ENCODE measurements at regions not wholly inside any gene's neighbourhood (a gene's known extent, or its start where the extent isn't known, plus 50 kb on each side); places are given as distances from the start of the nearest gene placed in this dataset.
"Not testable (repeated sequence)": the region's sequence is repeated elsewhere in the genome, so short reads cannot be mapped to it uniquely, and the experiment has no call there.

GRCh38 chr12:83629931-83630330 lies 943.2 kb downstream of the TMTC2 start:
- intact Hi-C loops (cut with micrococcal nuclease) = no loop called here

DNA sequence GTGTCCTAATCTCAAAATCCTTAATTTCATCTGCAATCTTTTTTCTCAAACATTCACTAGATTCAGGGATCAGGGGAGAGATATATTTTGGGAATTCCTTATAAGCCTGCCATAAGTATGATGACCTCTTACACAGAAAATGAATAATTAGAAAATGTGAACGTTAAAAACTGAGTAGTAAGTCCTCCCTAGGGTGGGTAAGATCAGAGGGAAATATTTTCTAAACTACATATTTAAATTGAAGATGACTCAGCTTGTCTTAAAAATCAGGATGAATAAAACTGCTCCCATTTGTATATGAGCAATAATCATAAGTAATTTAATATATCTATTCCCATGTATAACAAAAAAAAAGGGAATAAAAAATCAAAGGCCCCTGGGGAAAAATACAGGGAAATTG lies 935.5 kb downstream of the TMTC2 start:
- intact Hi-C loops (cut with micrococcal nuclease) = no loop called here

GRCh38 chr12:83619973-83620372 lies 933.3 kb downstream of the TMTC2 start:
- intact Hi-C loops (cut with micrococcal nuclease) = no loop called here

- intact Hi-C loops (cut with micrococcal nuclease) = no loop called here
Measured at GRCh38 chr12:83615152-83615551, 928.4 kb downstream of the TMTC2 start.

- intact Hi-C loops (cut with micrococcal nuclease) = no loop called here
Measured at GRCh38 chr12:83613586-83614110, 926.9 kb downstream of the TMTC2 start.

- intact Hi-C loops (cut with micrococcal nuclease) = no loop called here
Measured at GRCh38 chr12:83603106-83603505, 916.4 kb downstream of the TMTC2 start.

DNA sequence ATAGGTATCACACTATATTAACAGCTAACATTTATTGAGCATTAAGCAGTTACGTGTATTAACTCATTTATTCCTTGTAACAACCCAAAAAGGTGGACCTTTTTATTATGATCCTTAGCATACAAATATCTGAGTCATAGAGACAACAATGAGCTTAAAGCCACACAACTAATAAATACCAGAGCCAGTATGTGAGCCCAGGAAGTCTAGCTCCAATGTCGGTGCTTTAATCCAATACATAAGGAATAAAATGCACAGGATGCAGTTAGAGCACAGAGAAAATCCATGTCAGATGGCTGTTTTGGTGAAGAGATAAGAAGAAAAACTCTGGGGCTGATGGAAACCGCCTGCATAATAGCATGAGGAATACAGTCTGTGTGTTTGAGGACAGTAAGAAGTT lies 888.6 kb downstream of the TMTC2 start:
- intact Hi-C loops (cut with micrococcal nuclease) = no loop called here

- intact Hi-C loops (cut with micrococcal nuclease) = no loop called here
Measured at GRCh38 chr12:83574142-83574541, 887.4 kb downstream of the TMTC2 start.

DNA sequence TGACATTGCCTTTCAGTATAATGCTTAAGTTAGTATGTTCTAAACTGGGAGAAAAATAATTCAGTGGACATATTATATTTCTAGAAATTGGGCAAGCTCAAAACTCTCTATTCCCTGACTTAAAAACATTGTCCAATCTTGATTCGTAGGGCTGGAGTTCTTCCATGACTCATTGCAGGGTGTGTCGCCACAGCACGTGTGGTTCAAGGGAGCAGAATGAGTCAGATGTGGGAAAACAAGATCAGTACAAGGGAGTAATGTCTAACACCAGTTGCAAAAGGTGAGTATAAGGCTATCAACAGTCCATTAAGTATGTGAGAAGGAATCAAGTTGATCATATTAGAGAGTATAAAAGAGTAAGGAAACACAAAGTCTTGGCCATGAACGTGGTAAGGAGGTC lies 887.0 kb downstream of the TMTC2 start:
- intact Hi-C loops (cut with micrococcal nuclease) = no loop called here

- intact Hi-C loops (cut with micrococcal nuclease) = no loop called here
Measured at GRCh38 chr12:83559650-83560049, 872.9 kb downstream of the TMTC2 start.

DNA sequence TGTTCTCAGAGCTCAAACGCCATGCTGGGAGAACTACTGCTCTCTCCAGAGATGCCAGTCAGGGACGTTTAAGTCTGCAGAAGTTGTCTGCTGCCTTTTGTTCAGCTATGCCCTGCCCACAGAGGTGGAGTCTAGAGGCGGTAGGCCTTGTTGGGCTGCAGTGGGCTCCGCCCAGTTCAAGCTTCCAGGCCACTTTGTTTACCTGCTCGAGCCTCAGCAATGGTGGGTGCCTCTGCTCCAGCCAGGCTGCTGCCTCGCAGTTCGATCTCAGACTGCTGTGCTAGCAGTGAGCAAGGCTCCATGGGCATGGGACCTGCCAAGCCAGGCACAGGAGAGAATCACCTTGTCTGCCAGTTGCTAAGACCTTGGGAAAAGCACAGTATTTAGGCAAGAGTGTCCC lies 869.3 kb downstream of the TMTC2 start:
- intact Hi-C loops (cut with micrococcal nuclease) = not testable (repeated sequence)

DNA sequence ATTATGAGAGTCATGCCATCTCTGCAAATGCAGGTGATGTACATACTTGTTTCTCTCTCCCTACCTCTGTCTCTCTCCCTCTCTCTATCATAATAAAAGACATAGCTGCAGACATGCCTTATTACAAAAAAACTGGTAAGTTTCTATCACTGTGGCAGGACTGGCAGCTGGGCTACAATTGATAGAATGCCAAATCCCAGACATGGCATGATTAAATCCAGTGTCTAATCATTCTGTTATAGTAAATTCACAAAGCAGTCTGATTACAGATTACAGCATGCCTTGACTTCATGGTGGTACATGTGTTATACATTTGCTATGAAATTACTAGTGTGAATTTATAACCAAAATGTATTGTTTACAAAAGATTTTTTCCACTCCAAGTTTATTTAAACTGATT lies 854.7 kb downstream of the TMTC2 start:
- intact Hi-C loops (cut with micrococcal nuclease) = no loop called here

GRCh38 chr12:83538361-83538965 lies 851.8 kb downstream of the TMTC2 start:
- intact Hi-C loops (cut with micrococcal nuclease) = no loop called here

DNA sequence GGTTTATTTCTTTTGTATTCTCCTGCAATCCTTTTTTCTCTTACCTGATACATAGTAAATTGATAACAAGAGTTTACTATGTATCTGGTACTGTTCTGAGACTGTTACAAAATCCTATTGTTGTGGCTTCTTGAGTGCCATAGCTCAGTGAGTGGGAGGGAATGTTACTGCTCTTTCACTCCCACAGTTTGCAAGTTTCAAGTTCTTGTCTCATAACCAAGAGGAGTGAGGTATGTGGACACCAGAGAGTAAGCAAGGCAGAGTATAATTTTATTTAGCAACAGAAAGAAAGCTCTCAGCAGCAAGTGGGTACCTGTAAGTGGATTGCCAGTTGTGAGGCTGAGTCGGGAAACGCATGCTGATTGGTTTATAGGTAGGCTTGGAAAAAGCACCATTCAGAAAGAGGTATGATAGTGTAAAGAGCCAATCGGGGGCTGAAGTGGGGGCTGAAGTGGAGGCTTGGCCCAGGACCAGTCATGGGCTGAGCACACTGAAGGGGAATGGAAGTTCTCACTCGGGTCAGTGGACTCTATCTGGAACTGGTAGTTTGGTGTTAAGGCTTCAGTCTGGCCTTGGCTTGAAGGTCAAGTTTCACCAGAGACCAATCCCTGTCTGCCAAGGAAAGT lies 850.8 kb downstream of the TMTC2 start:
- intact Hi-C loops (cut with micrococcal nuclease) = no loop called here

GRCh38 chr12:83536496-83536895 lies 849.8 kb downstream of the TMTC2 start:
- intact Hi-C loops (cut with micrococcal nuclease) = no loop called here

DNA sequence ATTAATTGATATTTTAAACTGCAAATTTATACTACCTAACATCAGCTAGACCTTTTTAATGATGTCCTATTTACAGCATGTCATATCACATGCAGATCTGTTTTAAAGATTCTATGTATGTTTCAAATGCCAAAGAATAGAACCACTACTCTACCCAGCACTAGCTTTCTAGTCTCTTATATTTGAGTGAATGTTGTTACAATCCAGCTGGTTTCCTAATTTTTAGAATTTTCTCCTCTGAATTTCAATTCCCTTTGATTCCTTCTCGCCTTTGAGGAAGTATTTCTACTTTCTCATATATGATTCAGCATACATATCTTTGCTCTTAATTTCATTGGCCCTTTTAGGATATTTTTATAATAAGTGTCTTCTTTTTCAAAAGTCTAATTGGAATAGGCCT lies 841.9 kb downstream of the TMTC2 start:
- intact Hi-C loops (cut with micrococcal nuclease) = no loop called here

GRCh38 chr12:83527810-83528209 lies 841.1 kb downstream of the TMTC2 start:
- intact Hi-C loops (cut with micrococcal nuclease) = no loop called here

- intact Hi-C loops (cut with micrococcal nuclease) = no loop called here
Measured at GRCh38 chr12:83515306-83516026, 828.8 kb downstream of the TMTC2 start.

- intact Hi-C loops (cut with micrococcal nuclease) = no loop called here
Measured at GRCh38 chr12:83514372-83514771, 827.7 kb downstream of the TMTC2 start.

- intact Hi-C loops (cut with micrococcal nuclease) = no loop called here
Measured at GRCh38 chr12:83506841-83507240, 820.1 kb downstream of the TMTC2 start.

GRCh38 chr12:83505586-83505985 lies 818.9 kb downstream of the TMTC2 start:
- intact Hi-C loops (cut with micrococcal nuclease) = no loop called here

DNA sequence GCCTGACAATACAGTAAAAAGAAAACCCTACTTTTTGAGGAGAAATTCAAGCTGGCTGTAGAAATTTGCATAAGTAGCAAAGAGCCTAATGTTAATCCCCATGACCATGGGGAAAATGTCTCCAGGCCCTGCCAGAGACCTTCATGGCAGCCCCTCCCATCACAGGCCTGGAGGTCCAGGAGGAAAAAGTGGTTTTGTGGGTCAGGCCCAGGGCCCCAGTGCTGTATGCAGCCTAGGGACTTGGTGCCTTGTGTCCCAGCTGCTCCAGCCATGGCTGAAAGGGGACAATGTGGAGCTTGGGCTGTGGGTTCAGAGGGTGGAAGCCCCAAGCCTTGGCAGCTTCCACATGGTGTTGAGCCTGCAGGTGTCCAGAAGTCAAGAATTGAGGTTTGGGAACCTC lies 813.2 kb downstream of the TMTC2 start:
- intact Hi-C loops (cut with micrococcal nuclease) = not testable (repeated sequence)

DNA sequence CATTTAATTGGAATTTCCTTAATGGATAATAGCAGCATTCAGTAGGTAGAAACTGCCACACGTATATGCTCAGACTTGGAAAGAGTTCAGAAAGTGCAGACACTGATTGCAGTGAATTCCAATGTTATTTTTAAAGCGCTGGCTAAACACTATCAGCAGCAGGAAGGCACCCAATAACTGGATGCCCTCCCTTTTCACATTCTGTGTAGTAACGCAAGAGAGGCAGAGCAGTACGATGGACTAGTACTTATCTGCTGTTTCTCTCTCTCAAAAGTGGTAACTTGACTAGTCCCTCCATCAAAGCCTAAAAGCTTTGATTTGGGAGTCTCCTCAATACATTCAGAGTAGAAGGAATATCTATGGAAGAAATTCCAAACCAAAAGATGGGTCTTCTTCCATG lies 791.0 kb downstream of the TMTC2 start:
- intact Hi-C loops (cut with micrococcal nuclease) = no loop called here
